ENCODE measurements at regions not wholly inside any gene's neighbourhood (a gene's known extent, or its start where the extent isn't known, plus 50 kb on each side); places are given as distances from the start of the nearest gene placed in this dataset.

- DNase-seq (no peak), ATAC-seq (no peak)
- Histone ChIP-seq H3K4me3 (no peak overlapping the region), H3K36me3 (no peaks in the 10 kb centered on the region), H3K4me1 (no peaks in the 10 kb centered on the region), H3K27ac (no peak overlapping the region), H3K9me3 (no peaks in the 10 kb centered on the region), H3K27me3 (no peaks in the 10 kb centered on the region)
- TF ChIP-seq, protein P1, sequence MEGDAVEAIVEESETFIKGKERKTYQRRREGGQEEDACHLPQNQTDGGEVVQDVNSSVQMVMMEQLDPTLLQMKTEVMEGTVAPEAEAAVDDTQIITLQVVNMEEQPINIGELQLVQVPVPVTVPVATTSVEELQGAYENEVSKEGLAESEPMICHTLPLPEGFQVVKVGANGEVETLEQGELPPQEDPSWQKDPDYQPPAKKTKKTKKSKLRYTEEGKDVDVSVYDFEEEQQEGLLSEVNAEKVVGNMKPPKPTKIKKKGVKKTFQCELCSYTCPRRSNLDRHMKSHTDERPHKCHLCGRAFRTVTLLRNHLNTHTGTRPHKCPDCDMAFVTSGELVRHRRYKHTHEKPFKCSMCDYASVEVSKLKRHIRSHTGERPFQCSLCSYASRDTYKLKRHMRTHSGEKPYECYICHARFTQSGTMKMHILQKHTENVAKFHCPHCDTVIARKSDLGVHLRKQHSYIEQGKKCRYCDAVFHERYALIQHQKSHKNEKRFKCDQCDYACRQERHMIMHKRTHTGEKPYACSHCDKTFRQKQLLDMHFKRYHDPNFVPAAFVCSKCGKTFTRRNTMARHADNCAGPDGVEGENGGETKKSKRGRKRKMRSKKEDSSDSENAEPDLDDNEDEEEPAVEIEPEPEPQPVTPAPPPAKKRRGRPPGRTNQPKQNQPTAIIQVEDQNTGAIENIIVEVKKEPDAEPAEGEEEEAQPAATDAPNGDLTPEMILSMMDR (IDR thresholded peaks at IDR 0.05) = no peak
- intact Hi-C loops (cut with DNase I) = no loop called here
Measured at GRCh38 chr11:27863637-27864036, 163.4 kb upstream of the BDNF start.

- H3K27ac ChIP-seq = no peak overlapping the region
- intact Hi-C loops (cut with DNase I) = no loop called here
- no peak overlapping the region for H3K4me3 ChIP-seq
- H3K27me3 ChIP-seq = no peaks in the 10 kb centered on the region
- H3K4me1 ChIP-seq = no peaks in the 10 kb centered on the region
- DNase-seq = no peak
- H3K36me3 ChIP-seq = no peaks in the 10 kb centered on the region
- ATAC-seq = peak; percentile 62
- TF ChIP-seq, protein P1 (IDR thresholded peaks at IDR 0.05) = no peak
- H3K9me3 ChIP-seq = no peaks in the 10 kb centered on the region
Measured at GRCh38 chr11:27861706-27862430, 161.6 kb upstream of the BDNF start.

GRCh38 chr11:27860811-27861210 lies 160.6 kb upstream of the BDNF start:
- H3K4me1 ChIP-seq = no peaks in the 10 kb centered on the region
- H3K27me3 ChIP-seq = no peaks in the 10 kb centered on the region
- TF ChIP-seq, protein P1 (IDR thresholded peaks at IDR 0.05) = no peak
- no peaks in the 10 kb centered on the region for H3K9me3 ChIP-seq
- H3K27ac ChIP-seq = no peak overlapping the region
- H3K36me3 ChIP-seq = no peaks in the 10 kb centered on the region
- ATAC-seq = no peak
- no peak overlapping the region for H3K4me3 ChIP-seq
- intact Hi-C loops (cut with DNase I) = no loop called here
- DNase-seq = no peak

DNA sequence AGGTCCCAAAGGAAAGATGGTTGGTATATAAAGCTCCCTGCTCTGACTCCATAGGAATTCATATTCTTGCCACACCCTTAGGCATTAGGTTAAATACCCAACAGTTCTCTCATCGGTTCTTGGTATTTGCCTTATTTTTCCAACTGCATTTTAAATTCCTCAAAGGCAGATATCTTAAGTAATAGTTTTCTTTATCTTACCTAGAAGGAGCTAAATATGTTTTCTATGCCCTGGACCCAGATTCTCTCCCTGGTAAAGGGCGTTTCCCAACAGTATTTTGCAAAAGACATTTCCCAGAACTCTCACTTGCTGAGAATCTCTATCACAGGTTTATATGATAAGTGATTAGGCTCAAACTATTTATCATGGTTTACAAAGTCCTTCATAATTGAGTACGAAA lies 158.6 kb upstream of the BDNF start:
- Histone ChIP-seq H3K4me1 (no peaks in the 10 kb centered on the region), H3K27me3 (no peaks in the 10 kb centered on the region), H3K36me3 (no peaks in the 10 kb centered on the region), H3K4me3 (no peak overlapping the region), H3K9me3 (no peaks in the 10 kb centered on the region), H3K27ac (no peak overlapping the region)
- TF ChIP-seq, protein P1 (IDR thresholded peaks at IDR 0.05) = no peak
- intact Hi-C loops (cut with DNase I) = no loop called here
- ATAC-seq (no peak), DNase-seq (no peak)

DNA sequence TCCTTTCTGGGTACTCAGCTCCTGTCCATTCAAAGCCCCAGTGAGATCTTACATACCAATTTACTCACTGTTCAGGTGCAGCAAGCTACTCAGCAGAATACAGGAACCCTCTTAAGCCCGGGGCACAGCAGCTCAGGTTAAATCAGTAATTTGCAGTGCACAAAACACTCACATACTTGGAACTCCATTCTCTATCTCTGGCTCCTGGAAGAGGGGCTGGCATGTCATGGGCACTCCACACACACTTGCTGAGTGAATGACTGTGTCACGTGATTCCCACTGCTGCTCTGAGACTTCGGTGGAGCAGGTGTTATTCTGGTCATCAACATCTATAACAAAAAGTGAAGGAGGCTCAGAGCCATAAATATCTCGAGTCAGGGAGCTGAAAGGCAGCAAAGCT lies 157.3 kb upstream of the BDNF start:
- ATAC-seq = no peak
- no peak overlapping the region for H3K27ac ChIP-seq

More for the DNA sequence above, 157.3 kb upstream of the BDNF start:
- TF ChIP-seq, protein P1 (IDR thresholded peaks at IDR 0.05) = no peak
- no peak for DNase-seq
- H3K9me3 ChIP-seq = no peaks in the 10 kb centered on the region
- H3K36me3 ChIP-seq = no peaks in the 10 kb centered on the region
- H3K27me3 ChIP-seq = no peaks in the 10 kb centered on the region
- no peaks in the 10 kb centered on the region for H3K4me1 ChIP-seq
- intact Hi-C loops (cut with DNase I) = no loop called here
- H3K4me3 ChIP-seq = no peak overlapping the region

Measured in left lung (tissue), 4 donors.